Fibroblast of lung (primary cell): ENCODE measurements at regions not wholly inside any gene's neighbourhood (a gene's known extent, or its start where the extent isn't known, plus 50 kb on each side); places are given as distances from the start of the nearest gene placed in this dataset.
"Not testable (repeated sequence)": the region's sequence is repeated elsewhere in the genome, so short reads cannot be mapped to it uniquely, and the experiment has no call there.

ENCODE experiments used
- DNase-seq, 2 donors: peaks; one replicate each; pipeline versions ENCODE4 v3.0.0 to v3.0.0-alpha.2; 2010; ENCODE audit warnings: low read depth in 2 of 2
- H2AFZ ChIP-seq: 2 replicates; pipeline ENCODE4 v1.5.1; 2012; ENCODE audit warnings: low read length, control low read depth, inconsistent platforms
- H3K27ac ChIP-seq: 2 replicates; pipeline ENCODE4 v1.5.1; 2011; ENCODE audit warnings: low read length, control low read depth; ENCODE audit not compliant: insufficient read depth
- H3K27me3 ChIP-seq: 2 replicates; pipeline ENCODE4 v1.5.1; 2011; ENCODE audit warnings: mild to moderate bottlenecking, low read length; ENCODE audit not compliant: control insufficient read depth, insufficient read depth
- H3K36me3 ChIP-seq: 2 replicates; pipeline ENCODE4 v1.5.1; 2011; ENCODE audit warnings: low read length; ENCODE audit not compliant: control insufficient read depth, insufficient read depth
- H3K4me1 ChIP-seq: 2 replicates; pipeline ENCODE4 v1.5.1; 2011; ENCODE audit warnings: low read length; ENCODE audit not compliant: control insufficient read depth, insufficient read depth; ENCODE audit errors: extremely low read depth
- H3K4me2 ChIP-seq: 2 replicates; pipeline ENCODE4 v1.5.1; 2011; ENCODE audit warnings: low read length, control low read depth; ENCODE audit not compliant: insufficient read depth; ENCODE audit errors: extremely low read depth
- H3K4me3 ChIP-seq, 4 experiments: fragments of 200-600 bp in 1 of 4; sonication (generic) in 1 of 4; replicated peaks in 1 of 4; 2 replicates each; pipeline ENCODE4 v1.5.1; 2011 to 2016; ENCODE audit warnings: low read length in 4 of 4, low read depth in 3 of 4, mild to moderate bottlenecking in 3 of 4, control low read depth in 2 of 4, inconsistent platforms in 1 of 4, mixed read lengths in 1 of 4; ENCODE audit not compliant: insufficient read depth in 1 of 4; ENCODE audit errors: control extremely low read depth in 1 of 4
- H3K79me2 ChIP-seq: 2 replicates; pipeline ENCODE4 v1.5.1; 2012; ENCODE audit warnings: mild to moderate bottlenecking, low read length, inconsistent platforms; ENCODE audit not compliant: control insufficient read depth, insufficient read depth
- H3K9ac ChIP-seq: 2 replicates; pipeline ENCODE4 v1.5.1; 2011; ENCODE audit warnings: mild to moderate bottlenecking, low read length, control low read depth; ENCODE audit not compliant: insufficient read depth
- H3K9me3 ChIP-seq: 2 replicates; pipeline ENCODE4 v1.5.1; 2012; ENCODE audit warnings: low read depth, low read length; ENCODE audit not compliant: control insufficient read depth, insufficient read depth
- H4K20me1 ChIP-seq: 2 replicates; pipeline ENCODE4 v1.5.1; 2011; ENCODE audit warnings: low read length; ENCODE audit not compliant: control insufficient read depth, insufficient read depth; ENCODE audit errors: extremely low read depth
- CTCF ChIP-seq, 2 donors: IDR thresholded peaks in 1 of 2; conservative IDR thresholded peaks in 1 of 2; 1 replicate in 1 of 2; 2 replicates in 1 of 2; pipeline ENCODE4 v1.5.1; 2011 to 2012; ENCODE audit warnings: low read length in 2 of 2, control low read depth in 1 of 2, inconsistent platforms in 1 of 2, low read depth in 1 of 2, mild to moderate bottlenecking in 1 of 2
- EZH2 ChIP-seq: IDR thresholded peaks from 2 replicates; pipeline ENCODE4 v1.5.1; 2012; ENCODE audit warnings: low read length, control low read depth, mild to moderate bottlenecking; ENCODE audit errors: missing control alignments

GRCh38 chr12:33180918-33181317, 258.7 kb downstream of the SYT10 start:
- Histone ChIP-seq H3K4me3 (no peak overlapping the region), H3K4me1 (no peaks in the 10 kb centered on the region), H3K27me3 (no peaks in the 10 kb centered on the region), H3K9me3 (no peaks in the 10 kb centered on the region), H3K9ac (no peak overlapping the region), H4K20me1 (no peaks in the 10 kb centered on the region), H3K27ac (no peak overlapping the region), H2AFZ (no peak overlapping the region), H3K36me3 (no peaks in the 10 kb centered on the region), H3K4me2 (no peak overlapping the region), H3K79me2 (no peaks in the 10 kb centered on the region)
- DNase-seq: peak in 1 of 2 donors; percentile 9
- TF ChIP-seq EZH2 (no peak), CTCF (conservative IDR thresholded peaks at IDR 0.05 in 1 of 2, IDR thresholded peaks at IDR 0.05 in 1 of 2; ENCODE audit: low read depth in 1 of 2, low read length in 2 of 2) (no peak)

- not testable (repeated sequence) for H4K20me1 ChIP-seq, H3K79me2 ChIP-seq, H3K27me3 ChIP-seq, H3K27ac ChIP-seq, H3K9me3 ChIP-seq, H3K4me2 ChIP-seq, DNase-seq, H3K9ac ChIP-seq, H3K36me3 ChIP-seq, H2AFZ ChIP-seq, H3K4me1 ChIP-seq, H3K4me3 ChIP-seq
Measured at GRCh38 chr12:33166260-33166659, 269.7 kb upstream of the PKP2 start.

GRCh38 chr12:33156042-33156441, 259.5 kb upstream of the PKP2 start:
- H3K4me1 ChIP-seq: no peaks in the 10 kb centered on the region
- H3K79me2 ChIP-seq: no peaks in the 10 kb centered on the region
- no peak overlapping the region for H3K4me2 ChIP-seq
- no peak overlapping the region for H3K9ac ChIP-seq
- no peaks in the 10 kb centered on the region for H3K9me3 ChIP-seq
- H4K20me1 ChIP-seq: no peaks in the 10 kb centered on the region
- no peaks in the 10 kb centered on the region for H3K36me3 ChIP-seq
- H3K4me3 ChIP-seq: no peak overlapping the region
- H2AFZ ChIP-seq: no peak overlapping the region
- DNase-seq: no peak
- TF ChIP-seq EZH2 (no peak), CTCF (conservative IDR thresholded peaks at IDR 0.05 in 1 of 2, IDR thresholded peaks at IDR 0.05 in 1 of 2; ENCODE audit: low read depth in 1 of 2, low read length in 2 of 2) (no peak)
- no peak overlapping the region for H3K27ac ChIP-seq
- H3K27me3 ChIP-seq: no peaks in the 10 kb centered on the region

GRCh38 chr12:33147292-33147691, 250.7 kb upstream of the PKP2 start:
- not testable (repeated sequence) for H3K27me3 ChIP-seq, H3K4me3 ChIP-seq, H2AFZ ChIP-seq, H3K79me2 ChIP-seq, H3K4me1 ChIP-seq, H3K9ac ChIP-seq, H4K20me1 ChIP-seq, H3K4me2 ChIP-seq, H3K9me3 ChIP-seq, DNase-seq, H3K36me3 ChIP-seq, H3K27ac ChIP-seq
